ENCODE measurements at regions not wholly inside any gene's neighbourhood (a gene's known extent, or its start where the extent isn't known, plus 50 kb on each side); places are given as distances from the start of the nearest gene placed in this dataset.
A peak's percentile ranks its signal among the peaks of the same experiment; 100 is the strongest.

DNA sequence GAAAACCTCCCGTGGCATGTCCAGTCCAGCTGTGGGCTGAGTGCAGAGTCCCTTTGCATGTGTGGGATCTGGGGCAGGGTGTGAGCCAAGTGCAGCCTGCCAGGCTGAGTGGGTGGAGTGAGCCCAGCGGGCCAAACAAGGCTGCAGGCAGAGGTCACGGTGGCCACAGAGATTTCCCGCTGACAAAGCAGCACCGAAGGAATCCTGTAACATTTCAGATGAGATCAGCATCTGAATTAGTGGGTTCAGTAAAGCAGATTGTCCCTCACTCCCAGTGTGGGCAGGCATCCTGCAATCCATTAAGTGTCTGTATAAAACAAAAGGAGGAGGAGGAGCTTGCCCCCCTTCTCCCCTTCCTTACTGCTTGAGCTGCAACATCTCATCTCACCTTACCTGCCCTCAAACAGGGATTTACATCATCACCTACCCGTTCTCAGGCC, 324.4 kb downstream of the FAT4 start:
- TF ChIP-seq, protein P1, sequence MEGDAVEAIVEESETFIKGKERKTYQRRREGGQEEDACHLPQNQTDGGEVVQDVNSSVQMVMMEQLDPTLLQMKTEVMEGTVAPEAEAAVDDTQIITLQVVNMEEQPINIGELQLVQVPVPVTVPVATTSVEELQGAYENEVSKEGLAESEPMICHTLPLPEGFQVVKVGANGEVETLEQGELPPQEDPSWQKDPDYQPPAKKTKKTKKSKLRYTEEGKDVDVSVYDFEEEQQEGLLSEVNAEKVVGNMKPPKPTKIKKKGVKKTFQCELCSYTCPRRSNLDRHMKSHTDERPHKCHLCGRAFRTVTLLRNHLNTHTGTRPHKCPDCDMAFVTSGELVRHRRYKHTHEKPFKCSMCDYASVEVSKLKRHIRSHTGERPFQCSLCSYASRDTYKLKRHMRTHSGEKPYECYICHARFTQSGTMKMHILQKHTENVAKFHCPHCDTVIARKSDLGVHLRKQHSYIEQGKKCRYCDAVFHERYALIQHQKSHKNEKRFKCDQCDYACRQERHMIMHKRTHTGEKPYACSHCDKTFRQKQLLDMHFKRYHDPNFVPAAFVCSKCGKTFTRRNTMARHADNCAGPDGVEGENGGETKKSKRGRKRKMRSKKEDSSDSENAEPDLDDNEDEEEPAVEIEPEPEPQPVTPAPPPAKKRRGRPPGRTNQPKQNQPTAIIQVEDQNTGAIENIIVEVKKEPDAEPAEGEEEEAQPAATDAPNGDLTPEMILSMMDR (IDR thresholded peaks at IDR 0.05; ENCODE audit: low read depth, low read length, missing input control): no peak
- TF ChIP-seq RXRA (IDR thresholded peaks at IDR 0.05) (peak; percentile 42 to 93), RAD21 (IDR thresholded peaks at IDR 0.05) (peak in 1 of 2 donors; percentile 47), YY1 (IDR thresholded peaks at IDR 0.05) (no peak), TAF1 (conservative IDR thresholded peaks at IDR 0.05) (no peak), FOXA1 (IDR thresholded peaks at IDR 0.05) (no peak), HNF4A (conservative IDR thresholded peaks at IDR 0.05) (peak; percentile 61 to 74), SP1 (IDR thresholded peaks at IDR 0.05) (peak; percentile 68), EGR1 (IDR thresholded peaks at IDR 0.05; ENCODE audit: low read depth in 2 of 2) (peak; percentile 41 to 87), JUND (IDR thresholded peaks at IDR 0.05) (no peak), NR2F2 (IDR thresholded peaks at IDR 0.05) (no peak)
- TF ChIP-seq, protein P2, sequence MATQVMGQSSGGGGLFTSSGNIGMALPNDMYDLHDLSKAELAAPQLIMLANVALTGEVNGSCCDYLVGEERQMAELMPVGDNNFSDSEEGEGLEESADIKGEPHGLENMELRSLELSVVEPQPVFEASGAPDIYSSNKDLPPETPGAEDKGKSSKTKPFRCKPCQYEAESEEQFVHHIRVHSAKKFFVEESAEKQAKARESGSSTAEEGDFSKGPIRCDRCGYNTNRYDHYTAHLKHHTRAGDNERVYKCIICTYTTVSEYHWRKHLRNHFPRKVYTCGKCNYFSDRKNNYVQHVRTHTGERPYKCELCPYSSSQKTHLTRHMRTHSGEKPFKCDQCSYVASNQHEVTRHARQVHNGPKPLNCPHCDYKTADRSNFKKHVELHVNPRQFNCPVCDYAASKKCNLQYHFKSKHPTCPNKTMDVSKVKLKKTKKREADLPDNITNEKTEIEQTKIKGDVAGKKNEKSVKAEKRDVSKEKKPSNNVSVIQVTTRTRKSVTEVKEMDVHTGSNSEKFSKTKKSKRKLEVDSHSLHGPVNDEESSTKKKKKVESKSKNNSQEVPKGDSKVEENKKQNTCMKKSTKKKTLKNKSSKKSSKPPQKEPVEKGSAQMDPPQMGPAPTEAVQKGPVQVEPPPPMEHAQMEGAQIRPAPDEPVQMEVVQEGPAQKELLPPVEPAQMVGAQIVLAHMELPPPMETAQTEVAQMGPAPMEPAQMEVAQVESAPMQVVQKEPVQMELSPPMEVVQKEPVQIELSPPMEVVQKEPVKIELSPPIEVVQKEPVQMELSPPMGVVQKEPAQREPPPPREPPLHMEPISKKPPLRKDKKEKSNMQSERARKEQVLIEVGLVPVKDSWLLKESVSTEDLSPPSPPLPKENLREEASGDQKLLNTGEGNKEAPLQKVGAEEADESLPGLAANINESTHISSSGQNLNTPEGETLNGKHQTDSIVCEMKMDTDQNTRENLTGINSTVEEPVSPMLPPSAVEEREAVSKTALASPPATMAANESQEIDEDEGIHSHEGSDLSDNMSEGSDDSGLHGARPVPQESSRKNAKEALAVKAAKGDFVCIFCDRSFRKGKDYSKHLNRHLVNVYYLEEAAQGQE (IDR thresholded peaks at IDR 0.05): no peak
